GM12873 (cell line): ENCODE measurements at regions not wholly inside any gene's neighbourhood (a gene's known extent, or its start where the extent isn't known, plus 50 kb on each side); places are given as distances from the start of the nearest gene placed in this dataset.

Source experiments
- CTCF ChIP-seq: IDR thresholded peaks from 2 replicates; pipeline ENCODE4 v1.5.1; 2012; ENCODE audit warnings: low read depth, mild to moderate bottlenecking, moderate library complexity, low read length, control low read depth; ENCODE audit not compliant: insufficient read depth; ENCODE audit errors: missing control alignments

- no peak for TF ChIP-seq CTCF
Measured at GRCh38 chr2:23146011-23146410, 239.0 kb upstream of the KLHL29 start.

- TF ChIP-seq CTCF = no peak
Measured at GRCh38 chr2:23148342-23148741, 236.6 kb upstream of the KLHL29 start.

GRCh38 chr2:23149777-23150176 lies 235.2 kb upstream of the KLHL29 start:
- TF ChIP-seq CTCF = no peak

GRCh38 chr2:23153484-23153883 lies 231.5 kb upstream of the KLHL29 start:
- TF ChIP-seq CTCF = no peak

GRCh38 chr2:23155022-23155421 lies 230.0 kb upstream of the KLHL29 start:
- no peak for TF ChIP-seq CTCF

- TF ChIP-seq CTCF = no peak
Measured at GRCh38 chr2:23157812-23158211, 227.2 kb upstream of the KLHL29 start.

GRCh38 chr2:23158306-23158705 lies 226.7 kb upstream of the KLHL29 start:
- TF ChIP-seq CTCF = no peak
